ENCODE measurements at regions not wholly inside any gene's neighbourhood (a gene's known extent, or its start where the extent isn't known, plus 50 kb on each side); places are given as distances from the start of the nearest gene placed in this dataset.

- TF ChIP-seq, protein P1, sequence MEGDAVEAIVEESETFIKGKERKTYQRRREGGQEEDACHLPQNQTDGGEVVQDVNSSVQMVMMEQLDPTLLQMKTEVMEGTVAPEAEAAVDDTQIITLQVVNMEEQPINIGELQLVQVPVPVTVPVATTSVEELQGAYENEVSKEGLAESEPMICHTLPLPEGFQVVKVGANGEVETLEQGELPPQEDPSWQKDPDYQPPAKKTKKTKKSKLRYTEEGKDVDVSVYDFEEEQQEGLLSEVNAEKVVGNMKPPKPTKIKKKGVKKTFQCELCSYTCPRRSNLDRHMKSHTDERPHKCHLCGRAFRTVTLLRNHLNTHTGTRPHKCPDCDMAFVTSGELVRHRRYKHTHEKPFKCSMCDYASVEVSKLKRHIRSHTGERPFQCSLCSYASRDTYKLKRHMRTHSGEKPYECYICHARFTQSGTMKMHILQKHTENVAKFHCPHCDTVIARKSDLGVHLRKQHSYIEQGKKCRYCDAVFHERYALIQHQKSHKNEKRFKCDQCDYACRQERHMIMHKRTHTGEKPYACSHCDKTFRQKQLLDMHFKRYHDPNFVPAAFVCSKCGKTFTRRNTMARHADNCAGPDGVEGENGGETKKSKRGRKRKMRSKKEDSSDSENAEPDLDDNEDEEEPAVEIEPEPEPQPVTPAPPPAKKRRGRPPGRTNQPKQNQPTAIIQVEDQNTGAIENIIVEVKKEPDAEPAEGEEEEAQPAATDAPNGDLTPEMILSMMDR (IDR thresholded peaks at IDR 0.05 in 4 of 5, conservative IDR thresholded peaks at IDR 0.05 in 1 of 5), result no peak
- TF ChIP-seq POLR2A (IDR thresholded peaks at IDR 0.05), result no peak
Measured at GRCh38 chr5:2220741-2221140, 338.0 kb upstream of the IRX4 start.
